CD4-positive, CD25-positive, alpha-beta regulatory T cell (primary cell): ENCODE measurements at regions not wholly inside any gene's neighbourhood (a gene's known extent, or its start where the extent isn't known, plus 50 kb on each side); places are given as distances from the start of the nearest gene placed in this dataset.
A peak's percentile ranks its signal among the peaks of the same experiment; 100 is the strongest.

Source experiments
- ATAC-seq, 2 donors: fragments of 150-1000 bp; cut with Tn5 transposase; one replicate each; pipeline ENCODE4 v1.10.0; 2021; ENCODE audit warnings: low read depth in 2 of 2, moderate number of reproducible peaks in 2 of 2, moderate library complexity in 1 of 2
- DNase-seq, 3 donors: peaks; one replicate each; pipeline versions ENCODE4 v3.0.0 to v3.0.0-alpha.2; 2012 to 2022; ENCODE audit warnings: mixed read lengths in 1 of 3
- H3K27ac ChIP-seq: one replicate; pipeline ENCODE4 v1.7.0; 2013; ENCODE audit warnings: mild to moderate bottlenecking, low read length; ENCODE audit not compliant: insufficient read depth, poor library complexity, severe bottlenecking
- H3K27me3 ChIP-seq: one replicate; pipeline ENCODE4 v1.7.0; 2013; ENCODE audit warnings: low read length; ENCODE audit not compliant: control insufficient read depth, insufficient read depth
- H3K36me3 ChIP-seq: one replicate; pipeline ENCODE4 v1.7.0; 2013; ENCODE audit warnings: mild to moderate bottlenecking, low read length, moderate library complexity; ENCODE audit not compliant: control insufficient read depth, insufficient read depth
- H3K4me1 ChIP-seq: 2 replicates; pipeline ENCODE4 v1.7.0; 2013; ENCODE audit warnings: mild to moderate bottlenecking, low read length; ENCODE audit not compliant: insufficient read depth, control insufficient read depth, poor library complexity, severe bottlenecking
- H3K4me3 ChIP-seq: one replicate; pipeline ENCODE4 v1.7.0; 2013; ENCODE audit warnings: low read depth, mild to moderate bottlenecking, low read length, moderate library complexity
- H3K9me3 ChIP-seq, 2 experiments: 1 replicate in 1 of 2; 2 replicates in 1 of 2; pipeline ENCODE4 v1.7.0; 2013; ENCODE audit warnings: low read length in 2 of 2, mild to moderate bottlenecking in 1 of 2, moderate library complexity in 1 of 2; ENCODE audit not compliant: control insufficient read depth in 2 of 2
- H3K27ac Mint-ChIP-seq, 3 donors: one replicate each; pipeline ENCODE4 v1.8.0; 2020 to 2022; ENCODE audit warnings: mild to moderate bottlenecking in 3 of 3, mixed read lengths in 3 of 3, moderate library complexity in 2 of 3
- H3K27me3 Mint-ChIP-seq: one replicate; pipeline ENCODE4 v1.8.0; 2022; ENCODE audit warnings: mild to moderate bottlenecking, mixed read lengths
- H3K36me3 Mint-ChIP-seq: one replicate; pipeline ENCODE4 v1.8.0; 2020; ENCODE audit warnings: mixed read lengths
- H3K4me1 Mint-ChIP-seq, 4 donors: one replicate each; pipeline ENCODE4 v1.8.0; 2020 to 2022; ENCODE audit warnings: mixed read lengths in 4 of 4, mild to moderate bottlenecking in 1 of 4
- H3K4me3 Mint-ChIP-seq, 4 donors: one replicate each; pipeline ENCODE4 v1.8.0; 2020 to 2022; ENCODE audit warnings: mild to moderate bottlenecking in 4 of 4, mixed read lengths in 4 of 4, moderate library complexity in 3 of 4
- H3K9me3 Mint-ChIP-seq, 7 donors: one replicate each; pipeline ENCODE4 v1.8.0; 2020 to 2022; ENCODE audit warnings: mixed read lengths in 7 of 7, mild to moderate bottlenecking in 3 of 7, moderate library complexity in 2 of 7

DNA sequence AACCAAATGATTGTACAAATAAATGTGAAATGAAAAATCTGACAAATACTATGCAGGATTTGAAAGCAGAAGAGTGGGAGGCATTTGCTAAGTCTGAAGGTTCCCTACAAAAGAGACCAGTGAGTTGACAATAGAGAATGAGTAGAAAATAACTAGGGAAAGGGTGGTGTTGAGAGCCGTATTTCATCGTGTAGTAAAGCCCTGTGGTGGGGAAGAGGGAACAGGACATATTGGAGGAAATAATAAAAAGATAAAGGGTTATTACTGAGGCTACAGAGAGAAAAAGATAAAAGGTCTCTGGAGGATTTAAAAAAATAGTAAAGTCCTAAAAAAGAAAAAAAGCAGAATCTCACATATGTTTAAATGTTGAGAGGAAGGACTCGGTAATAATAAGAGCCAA is 268.8 kb downstream of the DUSP6 start:
- Histone ChIP-seq H3K4me3 (no peak overlapping the region), H3K9me3 (no peaks in the 10 kb centered on the region), H3K4me1 (no peaks in the 10 kb centered on the region), H3K27ac (no peak overlapping the region), H3K36me3 (no peaks in the 10 kb centered on the region), H3K27me3 (no peaks in the 10 kb centered on the region)
- Mint-ChIP-seq H3K27me3 (peaks cover 8% of the 10 kb centered on the region), H3K27ac (no peak overlapping the region), H3K4me3 (no peak overlapping the region), H3K9me3 (peaks cover 0 to 3% (median 2%) of the 10 kb centered on the region in 7 donors), H3K36me3 (no peaks in the 10 kb centered on the region), H3K4me1 (peaks cover 0 to 5% (median 4%) of the 10 kb centered on the region in 4 donors)
- no peak for ATAC-seq
- DNase-seq = no peak

DNA sequence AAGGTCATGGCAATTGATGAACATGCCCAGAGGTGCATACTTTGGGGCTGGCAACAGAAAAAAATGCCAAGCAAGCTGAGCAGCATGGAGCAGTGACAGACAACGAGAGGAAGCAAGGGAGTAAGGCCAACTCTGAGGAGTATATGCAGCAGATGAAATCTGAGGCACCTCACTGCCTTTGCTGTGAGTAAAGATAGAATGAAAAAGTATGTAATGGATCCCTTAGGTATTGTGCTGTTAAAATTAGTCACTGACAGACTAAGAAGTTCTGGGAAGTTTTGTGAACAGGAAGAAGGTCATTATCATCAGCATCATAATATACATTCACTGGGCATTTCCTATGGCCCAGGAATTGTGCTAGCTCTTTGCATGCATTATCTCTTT is 269.9 kb downstream of the DUSP6 start:
- Histone ChIP-seq H3K9me3 (no peaks in the 10 kb centered on the region), H3K4me1 (no peaks in the 10 kb centered on the region), H3K36me3 (no peaks in the 10 kb centered on the region), H3K4me3 (no peak overlapping the region), H3K27ac (no peak overlapping the region), H3K27me3 (no peaks in the 10 kb centered on the region)
- ATAC-seq = no peak
- peaks cover 0 to 2% (median 0%) of the 10 kb centered on the region in 7 donors for H3K9me3 Mint-ChIP-seq
- H3K27ac Mint-ChIP-seq = peak overlapping the region in 1 of 3 donors; percentile 22
- peaks cover 7% of the 10 kb centered on the region for H3K27me3 Mint-ChIP-seq
- no peaks in the 10 kb centered on the region for H3K36me3 Mint-ChIP-seq
- no peak for DNase-seq
- no peak overlapping the region for H3K4me3 Mint-ChIP-seq
- peaks cover 0 to 2% (median under 1%) of the 10 kb centered on the region in 4 donors for H3K4me1 Mint-ChIP-seq

DNA sequence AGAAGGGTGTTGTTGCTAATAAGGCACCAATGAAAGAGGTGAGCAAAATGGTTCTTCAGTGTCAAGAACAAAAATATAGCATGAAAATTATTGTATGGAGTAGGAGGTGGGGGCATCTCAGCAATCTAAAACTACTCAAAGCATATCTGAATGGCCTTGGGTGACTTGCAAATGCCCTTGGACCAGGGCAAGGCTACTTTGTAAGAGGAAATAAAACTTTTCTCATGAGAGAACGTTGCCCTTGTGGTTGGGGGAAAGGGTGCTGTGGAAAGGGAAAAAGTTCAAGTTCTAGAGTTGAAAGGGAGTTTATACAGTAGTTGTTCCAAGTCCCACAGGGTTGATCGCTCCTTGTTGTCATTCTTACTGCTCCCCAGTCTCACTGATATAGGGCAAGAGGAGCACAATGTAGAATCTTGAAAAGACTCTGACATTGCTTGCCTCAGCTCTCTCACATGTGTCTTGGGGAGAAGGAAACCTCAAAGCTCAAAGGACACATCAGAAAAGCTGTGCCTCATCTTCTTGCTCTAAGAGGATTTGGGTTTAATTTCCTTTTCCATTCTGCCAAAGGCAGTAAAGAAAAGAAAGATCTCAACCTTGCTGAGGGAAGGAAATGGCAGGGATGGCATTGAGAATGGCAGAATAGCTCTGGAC is 270.5 kb downstream of the DUSP6 start:
- H3K27ac Mint-ChIP-seq = peak overlapping the region in 1 of 3 donors; percentile 22
- H3K4me3 Mint-ChIP-seq = peak overlapping the region in 1 of 4 donors; percentile 10
- no peaks in the 10 kb centered on the region for H3K36me3 Mint-ChIP-seq
- ATAC-seq = no peak
- H3K4me1 Mint-ChIP-seq = no peaks in the 10 kb centered on the region
- Histone ChIP-seq H3K27ac (no peak overlapping the region), H3K4me3 (no peak overlapping the region), H3K9me3 (no peaks in the 10 kb centered on the region), H3K4me1 (no peaks in the 10 kb centered on the region), H3K36me3 (no peaks in the 10 kb centered on the region), H3K27me3 (no peaks in the 10 kb centered on the region)
- DNase-seq = no peak
- H3K27me3 Mint-ChIP-seq = peaks cover 4% of the 10 kb centered on the region
- H3K9me3 Mint-ChIP-seq = peaks cover 0 to 2% (median 0%) of the 10 kb centered on the region in 7 donors

DNA sequence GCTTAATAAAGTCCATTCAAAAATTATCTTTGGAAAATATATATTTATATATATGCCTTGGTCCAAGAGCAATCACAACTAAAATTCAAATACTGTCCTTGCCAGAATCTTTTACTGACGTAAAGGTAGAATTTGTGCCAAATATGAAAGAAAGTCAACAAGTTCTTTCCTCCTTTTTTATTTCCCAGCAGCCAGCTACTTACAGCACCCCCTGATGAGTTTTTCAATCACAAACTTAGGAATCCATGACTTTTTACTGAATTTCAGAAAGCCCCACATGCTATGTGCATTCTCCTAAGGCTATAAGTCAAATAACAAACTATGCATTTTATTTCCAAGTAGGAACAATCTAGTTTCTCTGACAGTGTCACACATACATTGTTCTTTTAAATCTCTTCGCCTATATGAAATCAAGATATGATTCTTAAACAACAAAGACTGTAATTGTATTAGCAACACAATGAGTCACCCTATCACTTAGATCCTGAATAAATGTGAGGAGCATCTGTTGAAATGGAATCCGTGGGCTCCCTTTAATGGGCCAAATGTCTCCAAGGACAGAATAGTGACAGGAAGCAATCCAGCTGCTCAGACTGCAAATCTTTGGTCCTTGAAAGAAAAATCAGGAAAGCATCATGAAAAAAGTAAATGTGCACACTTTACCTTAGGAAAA is 271.4 kb downstream of the DUSP6 start:
- no peak for ATAC-seq
- H3K9me3 ChIP-seq = no peaks in the 10 kb centered on the region
- no peaks in the 10 kb centered on the region for H3K4me1 ChIP-seq
- H3K27me3 ChIP-seq = no peaks in the 10 kb centered on the region
- no peaks in the 10 kb centered on the region for H3K36me3 ChIP-seq
- Mint-ChIP-seq H3K27ac (no peak overlapping the region), H3K4me1 (no peaks in the 10 kb centered on the region), H3K36me3 (no peaks in the 10 kb centered on the region), H3K9me3 (no peaks in the 10 kb centered on the region), H3K4me3 (no peak overlapping the region), H3K27me3 (no peaks in the 10 kb centered on the region)
- no peak for DNase-seq
- H3K27ac ChIP-seq = no peak overlapping the region
- H3K4me3 ChIP-seq = no peak overlapping the region

DNA sequence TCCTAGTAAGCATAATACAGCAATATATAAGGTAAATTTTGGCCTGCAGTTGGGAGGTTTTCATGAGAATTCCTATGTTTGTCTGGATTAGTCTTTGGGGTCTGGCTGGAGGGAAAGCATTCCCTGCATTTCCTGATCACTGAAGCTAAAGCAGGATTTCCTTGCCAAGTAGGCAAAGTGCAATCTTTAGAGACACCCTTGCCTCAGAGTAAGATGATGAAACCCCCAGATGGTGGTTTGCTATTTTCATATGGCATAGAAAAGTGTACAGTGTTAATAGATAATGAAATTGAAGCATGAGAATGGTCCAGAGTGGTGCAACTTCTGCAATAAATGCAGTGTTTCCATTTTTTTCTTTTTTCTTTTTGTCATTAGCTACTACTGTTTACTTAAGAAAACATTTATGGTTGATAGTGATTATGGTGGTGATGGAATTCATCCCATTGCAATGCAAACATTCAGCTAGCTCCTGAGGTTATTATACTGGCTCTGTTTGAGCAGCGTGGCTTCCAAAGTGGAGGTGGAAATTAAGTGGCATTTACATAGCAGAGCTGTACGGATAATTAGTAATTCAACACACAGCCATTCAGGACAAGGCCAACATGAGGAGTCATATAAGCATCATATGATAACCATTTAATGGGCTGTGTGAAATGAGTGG is 276.3 kb downstream of the DUSP6 start:
- no peaks in the 10 kb centered on the region for H3K36me3 Mint-ChIP-seq
- Histone ChIP-seq H3K4me3 (no peak overlapping the region), H3K27me3 (no peaks in the 10 kb centered on the region), H3K9me3 (no peaks in the 10 kb centered on the region), H3K4me1 (no peaks in the 10 kb centered on the region), H3K27ac (no peak overlapping the region), H3K36me3 (no peaks in the 10 kb centered on the region)
- no peak overlapping the region for H3K4me3 Mint-ChIP-seq
- H3K9me3 Mint-ChIP-seq = peaks cover 0 to 3% (median 0%) of the 10 kb centered on the region in 7 donors
- H3K4me1 Mint-ChIP-seq = no peaks in the 10 kb centered on the region
- ATAC-seq (no peak), DNase-seq (no peak)
- H3K27me3 Mint-ChIP-seq = peaks cover 7% of the 10 kb centered on the region
- H3K27ac Mint-ChIP-seq = no peak overlapping the region

DNA sequence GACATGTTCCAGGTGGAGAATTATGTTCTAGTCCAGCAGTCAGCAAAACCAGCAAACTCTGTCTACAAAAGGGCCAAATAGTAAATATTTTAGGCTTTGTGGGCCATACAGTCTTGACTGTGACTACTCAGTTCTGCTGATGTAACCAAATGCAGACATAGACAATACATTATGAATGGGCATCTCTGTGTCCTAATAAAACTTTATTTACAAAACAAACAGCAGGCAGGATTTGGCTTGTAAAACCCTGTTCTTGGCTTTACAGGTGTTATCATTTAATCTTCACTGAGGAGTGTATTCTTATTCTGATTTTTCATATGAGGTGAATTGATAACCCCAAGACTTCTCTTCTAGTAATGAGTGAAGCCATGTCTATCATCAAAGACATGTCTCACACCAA is 278.6 kb downstream of the DUSP6 start:
- DNase-seq (no peak), ATAC-seq (no peak)
- Histone ChIP-seq H3K4me3 (no peak overlapping the region), H3K9me3 (no peaks in the 10 kb centered on the region), H3K27me3 (no peaks in the 10 kb centered on the region), H3K27ac (no peak overlapping the region), H3K4me1 (no peaks in the 10 kb centered on the region), H3K36me3 (no peaks in the 10 kb centered on the region)
- H3K36me3 Mint-ChIP-seq = no peaks in the 10 kb centered on the region
- peaks cover 0 to 3% (median 0%) of the 10 kb centered on the region in 7 donors for H3K9me3 Mint-ChIP-seq
- H3K4me3 Mint-ChIP-seq = no peak overlapping the region
- no peaks in the 10 kb centered on the region for H3K4me1 Mint-ChIP-seq
- H3K27ac Mint-ChIP-seq = no peak overlapping the region
- peaks cover 7% of the 10 kb centered on the region for H3K27me3 Mint-ChIP-seq

DNA sequence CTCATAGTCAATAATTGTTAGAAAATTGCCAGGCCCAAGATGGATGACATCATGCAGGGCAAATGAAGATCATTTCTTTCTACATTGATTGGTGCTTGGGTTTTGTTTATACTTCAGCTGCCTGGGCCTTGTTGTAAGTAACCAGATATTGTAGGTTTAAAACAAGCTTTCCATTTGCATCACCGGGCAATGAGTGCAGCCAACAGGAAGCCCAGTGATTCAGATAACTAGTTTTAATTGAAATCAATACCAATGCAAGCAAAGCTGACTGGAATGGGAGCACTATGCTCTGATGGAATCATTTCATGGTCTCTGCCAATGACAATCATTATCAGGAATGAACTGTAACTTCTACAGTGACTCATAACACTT is 279.3 kb downstream of the DUSP6 start:
- H3K9me3 ChIP-seq = no peaks in the 10 kb centered on the region
- H3K4me3 Mint-ChIP-seq = no peak overlapping the region
- no peaks in the 10 kb centered on the region for H3K27me3 ChIP-seq
- H3K27me3 Mint-ChIP-seq = peaks cover 7% of the 10 kb centered on the region
- no peaks in the 10 kb centered on the region for H3K36me3 Mint-ChIP-seq
- H3K27ac Mint-ChIP-seq = no peak overlapping the region
- ATAC-seq (no peak), DNase-seq (no peak)
- H3K4me3 ChIP-seq = no peak overlapping the region
- peaks cover 0 to 3% (median 0%) of the 10 kb centered on the region in 7 donors for H3K9me3 Mint-ChIP-seq
- H3K36me3 ChIP-seq = no peaks in the 10 kb centered on the region
- no peaks in the 10 kb centered on the region for H3K4me1 ChIP-seq
- no peak overlapping the region for H3K27ac ChIP-seq
- H3K4me1 Mint-ChIP-seq = no peaks in the 10 kb centered on the region
